ENCODE measurements at regions not wholly inside any gene's neighbourhood (a gene's known extent, or its start where the extent isn't known, plus 50 kb on each side); places are given as distances from the start of the nearest gene placed in this dataset.

DNA sequence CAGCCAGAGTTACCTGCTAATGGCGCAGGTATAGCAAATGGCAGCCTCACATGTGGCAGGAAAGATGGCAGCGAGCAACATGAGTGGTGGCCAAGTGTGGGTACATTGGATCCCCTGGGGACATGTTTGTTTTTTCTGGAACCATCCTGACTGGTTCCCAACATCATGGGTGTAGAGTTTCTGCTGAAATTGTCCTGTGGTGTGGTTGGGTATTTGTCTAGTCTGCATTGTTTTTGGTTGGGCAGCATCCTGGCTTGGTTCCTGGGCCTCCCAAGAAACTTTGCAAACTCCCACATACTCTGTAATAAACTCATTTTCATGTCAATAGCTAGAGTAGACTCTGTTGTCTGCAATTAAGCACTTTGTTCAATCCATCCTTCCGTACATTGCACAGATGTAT, 282.6 kb downstream of the CDC5L start:
- TF ChIP-seq, protein P1, sequence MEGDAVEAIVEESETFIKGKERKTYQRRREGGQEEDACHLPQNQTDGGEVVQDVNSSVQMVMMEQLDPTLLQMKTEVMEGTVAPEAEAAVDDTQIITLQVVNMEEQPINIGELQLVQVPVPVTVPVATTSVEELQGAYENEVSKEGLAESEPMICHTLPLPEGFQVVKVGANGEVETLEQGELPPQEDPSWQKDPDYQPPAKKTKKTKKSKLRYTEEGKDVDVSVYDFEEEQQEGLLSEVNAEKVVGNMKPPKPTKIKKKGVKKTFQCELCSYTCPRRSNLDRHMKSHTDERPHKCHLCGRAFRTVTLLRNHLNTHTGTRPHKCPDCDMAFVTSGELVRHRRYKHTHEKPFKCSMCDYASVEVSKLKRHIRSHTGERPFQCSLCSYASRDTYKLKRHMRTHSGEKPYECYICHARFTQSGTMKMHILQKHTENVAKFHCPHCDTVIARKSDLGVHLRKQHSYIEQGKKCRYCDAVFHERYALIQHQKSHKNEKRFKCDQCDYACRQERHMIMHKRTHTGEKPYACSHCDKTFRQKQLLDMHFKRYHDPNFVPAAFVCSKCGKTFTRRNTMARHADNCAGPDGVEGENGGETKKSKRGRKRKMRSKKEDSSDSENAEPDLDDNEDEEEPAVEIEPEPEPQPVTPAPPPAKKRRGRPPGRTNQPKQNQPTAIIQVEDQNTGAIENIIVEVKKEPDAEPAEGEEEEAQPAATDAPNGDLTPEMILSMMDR (IDR thresholded peaks at IDR 0.05): no peak
- TF ChIP-seq POLR2A (IDR thresholded peaks at IDR 0.05): no peak

All from Peyer's patch (tissue), 4 donors.